ENCODE measurements at regions not wholly inside any gene's neighbourhood (a gene's known extent, or its start where the extent isn't known, plus 50 kb on each side); places are given as distances from the start of the nearest gene placed in this dataset.

GRCh38 chr3:178388473-178388872 lies 147.8 kb upstream of the KCNMB2 start:
- TF ChIP-seq CTCF (IDR thresholded peaks at IDR 0.05; ENCODE audit: low read depth, low read length, missing control alignments): no peak
- DNase-seq (ENCODE audit: low read depth): no peak
- no peak overlapping the region for H3K4me3 ChIP-seq (ENCODE audit: low read depth, low read length)

DNA sequence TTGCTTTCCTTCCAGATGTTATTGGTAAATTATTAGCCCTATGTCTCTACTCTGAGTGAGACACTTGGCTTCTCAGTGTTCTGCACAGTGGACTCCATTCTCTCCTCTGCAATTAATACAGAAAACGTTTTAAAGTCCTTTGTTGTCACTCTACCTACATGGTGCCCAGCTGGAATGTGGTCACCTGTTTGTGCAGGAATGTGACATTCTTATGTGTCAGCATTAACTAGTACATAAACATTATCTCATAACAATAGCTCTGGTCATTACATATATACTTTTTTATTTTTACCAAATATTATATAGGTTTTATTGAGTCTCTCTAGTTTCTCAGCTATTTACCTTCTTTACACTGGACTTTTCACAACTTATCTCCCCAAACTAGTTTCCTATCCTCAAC lies 147.0 kb upstream of the KCNMB2 start:
- TF ChIP-seq CTCF (IDR thresholded peaks at IDR 0.05; ENCODE audit: low read depth, low read length, missing control alignments): no peak

DNA sequence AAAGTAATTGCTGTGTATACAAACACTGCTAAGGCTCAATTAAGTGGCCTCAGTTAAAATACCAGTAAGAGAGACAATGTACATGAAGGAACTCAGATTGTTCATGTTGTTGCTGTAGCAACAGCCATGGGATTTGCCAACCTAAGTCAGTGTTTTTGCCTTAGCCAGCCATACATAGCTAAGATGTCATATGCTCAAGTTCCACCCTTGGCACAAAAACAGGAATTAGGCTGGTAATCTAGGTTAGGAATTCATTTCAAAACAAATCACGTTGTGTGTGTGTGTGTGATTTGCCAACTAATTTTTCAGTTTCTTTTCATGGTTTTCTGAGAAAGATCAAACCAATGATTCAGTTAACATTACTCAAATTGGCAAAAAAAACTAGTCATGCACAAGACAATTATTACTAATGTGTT lies 143.7 kb upstream of the KCNMB2 start:
- DNase-seq (ENCODE audit: low read depth): no peak
- no peak overlapping the region for H3K4me3 ChIP-seq (ENCODE audit: low read depth, low read length)
- no peak for TF ChIP-seq CTCF (IDR thresholded peaks at IDR 0.05; ENCODE audit: low read depth, low read length, missing control alignments)

More for the DNA sequence above, 147.0 kb upstream of the KCNMB2 start:
- no peak overlapping the region for H3K4me3 ChIP-seq (ENCODE audit: low read depth, low read length)
- DNase-seq (ENCODE audit: low read depth): no peak

DNA sequence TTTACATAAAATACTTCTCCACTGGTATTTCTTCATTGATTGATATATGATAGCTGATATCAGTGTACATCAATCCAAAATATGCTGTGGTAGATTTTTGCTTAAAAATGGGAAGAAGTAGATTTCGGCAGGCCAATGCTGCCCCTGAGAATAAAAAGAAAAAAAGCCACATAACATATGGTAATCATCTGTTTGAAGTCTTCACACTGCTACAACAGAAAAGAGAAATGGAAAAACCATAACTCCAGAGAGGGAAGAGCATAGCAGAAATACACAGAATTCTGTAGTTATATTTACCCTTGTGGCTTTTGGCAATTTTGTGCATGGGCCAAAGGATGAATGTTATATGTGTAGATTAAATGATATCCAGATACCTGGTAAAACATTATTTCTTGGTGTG lies 143.1 kb upstream of the KCNMB2 start:
- no peak for TF ChIP-seq CTCF (IDR thresholded peaks at IDR 0.05; ENCODE audit: low read depth, low read length, missing control alignments)
- DNase-seq (ENCODE audit: low read depth): no peak
- no peak overlapping the region for H3K4me3 ChIP-seq (ENCODE audit: low read depth, low read length)

- no peak overlapping the region for H3K4me3 ChIP-seq (ENCODE audit: low read depth, low read length)
- DNase-seq (ENCODE audit: low read depth): no peak
- TF ChIP-seq CTCF (IDR thresholded peaks at IDR 0.05; ENCODE audit: low read depth, low read length, missing control alignments): no peak
Observed at GRCh38 chr3:178393824-178394223, 142.4 kb upstream of the KCNMB2 start.

DNA sequence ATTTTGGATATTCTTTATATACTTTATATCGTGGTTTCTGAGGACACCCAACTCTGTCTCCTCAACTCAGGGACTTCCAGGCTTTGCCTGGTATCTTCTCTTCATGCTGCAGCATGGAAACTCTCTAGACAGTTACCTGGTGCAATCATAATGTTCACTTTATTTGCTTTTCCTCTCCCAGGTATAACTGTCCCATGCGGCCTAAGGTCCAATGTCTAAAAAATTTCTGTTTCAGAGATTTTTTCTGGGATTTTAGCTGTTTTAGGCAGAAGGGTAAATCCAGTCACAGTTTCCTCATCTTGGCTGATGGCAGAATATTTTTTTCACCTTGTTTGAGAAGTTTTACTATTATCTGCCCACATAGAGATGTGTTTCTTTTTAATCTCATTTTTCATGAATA lies 139.9 kb upstream of the KCNMB2 start:
- DNase-seq (ENCODE audit: low read depth): no peak
- TF ChIP-seq CTCF (IDR thresholded peaks at IDR 0.05; ENCODE audit: low read depth, low read length, missing control alignments): no peak
- no peak overlapping the region for H3K4me3 ChIP-seq (ENCODE audit: low read depth, low read length)

DNA sequence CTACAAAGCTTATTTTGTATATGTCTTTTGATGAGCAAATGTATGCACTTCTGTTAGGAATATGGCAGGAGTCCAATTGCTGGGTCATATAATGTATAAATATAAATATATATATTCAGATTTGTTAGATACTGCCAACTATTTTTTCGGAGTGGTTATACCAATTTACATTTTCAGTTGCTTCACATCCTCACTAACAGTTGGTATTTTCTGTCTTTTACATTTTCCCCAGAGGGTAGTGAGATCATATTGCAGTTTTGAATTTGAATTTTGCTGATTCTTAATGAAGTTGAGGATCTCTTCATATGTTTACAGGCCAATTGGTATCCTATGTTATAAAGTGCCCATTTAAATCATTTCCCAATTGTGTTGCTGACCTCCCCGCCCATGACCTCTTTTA lies 139.0 kb upstream of the KCNMB2 start:
- no peak for TF ChIP-seq CTCF (IDR thresholded peaks at IDR 0.05; ENCODE audit: low read depth, low read length, missing control alignments)
- no peak overlapping the region for H3K4me3 ChIP-seq (ENCODE audit: low read depth, low read length)
- DNase-seq (ENCODE audit: low read depth): no peak

Data from GM12864 (cell line).